Activated CD4-positive, alpha-beta T cell treated with anti-CD3 and anti-CD28 coated beads for 36 hours (primary cell): ENCODE measurements at regions not wholly inside any gene's neighbourhood (a gene's known extent, or its start where the extent isn't known, plus 50 kb on each side); places are given as distances from the start of the nearest gene placed in this dataset.

ENCODE experiments used
- ATAC-seq: fragments of 200-7000 bp; cut with Tn5 transposase; one replicate; pipeline ENCODE4 v1.10.0; 2021; ENCODE audit warnings: mild to moderate bottlenecking, moderate library complexity
- CTCF ChIA-PET: fragments of 350-600 bp; sonication (Branson Sonifier 250); formaldehyde crosslinking; loops from one replicate; lab custom pipeline; 2021; ENCODE audit warnings: antibody characterized with exemption; lab: Charles Lee
- POLR2A ChIA-PET: fragments of 350-600 bp; sonication (Branson Sonifier 250); formaldehyde crosslinking; loops from one replicate; lab custom pipeline; 2021; ENCODE audit warnings: antibody characterized with exemption, inconsistent platforms; lab: Charles Lee
- DNase-seq: peaks from one replicate; pipeline ENCODE4 v3.0.0-alpha.2; 2020
- H3K27ac Mint-ChIP-seq: one replicate; pipeline ENCODE4 v1.8.0; 2021; ENCODE audit warnings: mixed read lengths
- H3K27me3 Mint-ChIP-seq: one replicate; pipeline ENCODE4 v1.8.0; 2021; ENCODE audit warnings: mixed read lengths
- H3K36me3 Mint-ChIP-seq: one replicate; pipeline ENCODE4 v1.8.0; 2021; ENCODE audit warnings: low read depth, mixed read lengths
- H3K4me1 Mint-ChIP-seq: one replicate; pipeline ENCODE4 v1.8.0; 2021; ENCODE audit warnings: mixed read lengths
- H3K4me3 Mint-ChIP-seq: one replicate; pipeline ENCODE4 v1.8.0; 2021; ENCODE audit warnings: mild to moderate bottlenecking, moderate library complexity, mixed read lengths
- H3K9me3 Mint-ChIP-seq: one replicate; pipeline ENCODE4 v1.8.0; 2021; ENCODE audit warnings: low read depth, mixed read lengths
- intact Hi-C, 2 experiments: fragments of 100-400 bp; cut with DNase I in 1 of 2; cut with micrococcal nuclease in 1 of 2; formaldehyde crosslinking; loops; one replicate each; pipeline versions ENCODE4 v1.14.2 to v1.15.1; 2022 to 2024; cut with DNase I, micrococcal nuclease

DNA sequence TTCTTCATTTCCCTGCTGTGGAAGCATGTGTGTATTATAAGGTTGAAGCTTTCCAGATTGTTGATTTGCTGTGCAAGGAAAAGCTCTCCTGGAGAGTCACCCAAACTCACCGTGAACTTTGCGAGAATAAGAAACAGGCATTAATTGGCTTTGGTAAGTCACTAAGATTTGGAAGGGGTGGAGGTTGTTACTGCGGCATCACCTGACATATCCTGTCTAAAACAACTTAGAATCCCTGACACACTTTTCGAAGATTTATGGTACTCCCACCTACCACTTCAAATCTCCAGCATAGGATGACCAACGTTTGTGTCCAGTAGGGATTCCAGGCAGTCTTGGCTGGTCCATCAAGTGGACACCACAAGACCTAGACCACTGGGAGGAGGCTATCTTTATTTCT, 518.3 kb downstream of the MN1 start:
- no peaks in the 10 kb centered on the region for H3K36me3 Mint-ChIP-seq
- DNase-seq: no peak
- no peak for ATAC-seq
- POLR2A ChIA-PET: no interaction called here
- H3K4me3 Mint-ChIP-seq: no peak overlapping the region
- no peak overlapping the region for H3K27ac Mint-ChIP-seq
- H3K9me3 Mint-ChIP-seq: peaks cover 4% of the 10 kb centered on the region
- CTCF ChIA-PET: no interaction called here
- intact Hi-C loops: no loop called here
- no peaks in the 10 kb centered on the region for H3K4me1 Mint-ChIP-seq
- peaks cover 11% of the 10 kb centered on the region for H3K27me3 Mint-ChIP-seq

DNA sequence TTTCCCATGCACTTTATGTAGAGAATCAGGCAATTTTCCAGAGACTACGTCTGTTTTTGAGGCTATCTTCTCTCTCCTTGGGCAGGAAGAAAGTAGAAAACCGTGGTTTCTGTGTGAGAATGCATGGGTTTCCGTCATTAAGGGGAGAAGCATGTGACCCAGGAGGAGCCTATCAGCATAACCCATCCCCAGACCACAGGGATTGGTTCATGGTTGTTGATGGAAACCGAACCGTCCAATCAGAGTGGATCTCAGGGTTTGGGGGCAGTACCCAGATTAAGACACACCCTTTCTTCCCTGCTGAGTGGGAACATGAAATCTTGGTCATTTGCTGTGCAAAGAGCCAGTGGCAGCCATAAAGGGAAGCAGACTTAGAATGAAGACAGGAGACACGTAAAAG, 517.8 kb downstream of the MN1 start:
- Mint-ChIP-seq H3K36me3 (no peaks in the 10 kb centered on the region), H3K9me3 (peaks cover 4% of the 10 kb centered on the region), H3K4me3 (no peak overlapping the region), H3K27me3 (peaks cover 10% of the 10 kb centered on the region), H3K4me1 (no peaks in the 10 kb centered on the region), H3K27ac (no peak overlapping the region)
- ATAC-seq: no peak
- POLR2A ChIA-PET: no interaction called here
- CTCF ChIA-PET: no interaction called here
- intact Hi-C loops: no loop called here
- no peak for DNase-seq

DNA sequence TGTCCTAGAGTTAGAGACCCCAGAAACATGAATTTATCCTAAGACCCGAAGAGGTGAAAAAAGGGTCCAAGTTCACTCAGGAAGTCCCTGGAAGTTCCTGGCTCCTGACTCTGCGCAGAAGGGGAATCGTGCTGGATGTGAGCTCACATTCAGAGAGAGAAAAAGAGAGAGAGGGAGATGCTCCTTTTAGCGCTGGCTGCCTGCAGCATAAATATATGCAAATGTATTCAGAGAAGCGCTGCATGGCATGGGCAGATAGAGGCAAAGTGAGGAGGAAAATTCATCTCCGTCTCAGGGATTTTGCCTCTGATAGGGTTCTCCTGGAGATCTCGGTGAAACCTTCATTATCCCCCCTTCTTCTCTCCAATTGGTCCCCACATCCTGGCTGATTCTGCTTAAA, 517.2 kb downstream of the MN1 start:
- intact Hi-C loops: no loop called here
- H3K27me3 Mint-ChIP-seq: peaks cover 8% of the 10 kb centered on the region
- no peaks in the 10 kb centered on the region for H3K36me3 Mint-ChIP-seq
- ATAC-seq (no peak), DNase-seq (no peak)
- ChIA-PET CTCF (no interaction called here), POLR2A (no interaction called here)
- H3K9me3 Mint-ChIP-seq: peaks cover 4% of the 10 kb centered on the region
- H3K4me1 Mint-ChIP-seq: no peaks in the 10 kb centered on the region
- no peak overlapping the region for H3K27ac Mint-ChIP-seq
- H3K4me3 Mint-ChIP-seq: no peak overlapping the region

- H3K4me3 Mint-ChIP-seq: no peak overlapping the region
- intact Hi-C loops: no loop called here
- DNase-seq (no peak), ATAC-seq (no peak)
- no peak overlapping the region for H3K27ac Mint-ChIP-seq
- peaks cover 3% of the 10 kb centered on the region for H3K9me3 Mint-ChIP-seq
- POLR2A ChIA-PET: no interaction called here
- no peaks in the 10 kb centered on the region for H3K36me3 Mint-ChIP-seq
- H3K27me3 Mint-ChIP-seq: peaks cover 5% of the 10 kb centered on the region
- no peaks in the 10 kb centered on the region for H3K4me1 Mint-ChIP-seq
- CTCF ChIA-PET: no interaction called here
These were observed 514.8 kb downstream of the MN1 start for GRCh38 chr22:27286711-27287110.

DNA sequence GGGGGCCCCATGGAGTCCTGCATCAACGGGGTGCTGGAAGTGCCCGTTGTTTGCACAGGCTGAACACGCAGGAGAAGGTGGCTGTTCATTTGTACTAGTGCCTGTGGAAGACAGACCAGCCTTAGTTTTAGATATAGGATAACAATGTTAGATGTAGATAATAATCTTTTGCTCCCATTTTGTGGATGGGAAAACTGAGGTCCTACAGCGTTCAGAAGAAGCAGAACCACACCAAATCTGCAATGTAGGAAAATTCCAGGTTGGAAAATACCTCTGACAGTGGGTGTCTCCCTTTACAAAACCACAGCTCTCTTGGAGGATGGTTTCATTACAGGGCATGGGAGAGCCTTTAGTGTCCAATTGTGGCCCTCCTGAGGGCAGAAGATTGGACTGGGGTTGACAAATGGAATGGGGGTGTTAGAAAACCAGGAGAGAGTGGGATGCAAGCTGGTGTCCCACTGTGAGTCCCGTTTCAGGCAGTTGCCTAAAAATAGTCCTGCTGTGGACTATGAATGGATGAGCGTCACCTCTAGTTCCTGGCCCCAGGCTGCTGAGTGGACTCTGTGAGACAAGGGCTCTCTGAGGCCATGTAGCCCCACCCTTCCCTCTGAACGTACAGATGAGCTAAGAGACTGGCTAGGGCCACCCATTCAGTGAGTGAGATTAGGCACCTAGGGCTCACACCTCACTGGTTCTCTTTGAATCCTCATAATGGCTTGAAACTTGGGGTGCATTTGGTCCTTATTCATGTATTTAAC, 508.8 kb downstream of the MN1 start:
- no peak overlapping the region for H3K4me3 Mint-ChIP-seq
- H3K27me3 Mint-ChIP-seq: peaks cover 23% of the 10 kb centered on the region
- H3K9me3 Mint-ChIP-seq: no peaks in the 10 kb centered on the region
- POLR2A ChIA-PET: no interaction called here
- DNase-seq: no peak
- H3K27ac Mint-ChIP-seq: no peak overlapping the region
- ATAC-seq: no peak
- CTCF ChIA-PET: no interaction called here
- no peaks in the 10 kb centered on the region for H3K4me1 Mint-ChIP-seq
- intact Hi-C loops: no loop called here
- no peaks in the 10 kb centered on the region for H3K36me3 Mint-ChIP-seq

GRCh38 chr22:27293721-27294445, 507.7 kb downstream of the MN1 start:
- ChIA-PET CTCF (interaction anchor here (0.7 kb wide), 1 partner anchor 187 kb away, joined by 4 read pairs; no protein-coding TSS in a partner anchor), POLR2A (no interaction called here)
- intact Hi-C loops: no loop called here
- H3K27me3 Mint-ChIP-seq: peaks cover 31% of the 10 kb centered on the region
- no peak for ATAC-seq
- no peak overlapping the region for H3K27ac Mint-ChIP-seq
- no peak for DNase-seq
- no peaks in the 10 kb centered on the region for H3K4me1 Mint-ChIP-seq
- no peaks in the 10 kb centered on the region for H3K9me3 Mint-ChIP-seq
- H3K4me3 Mint-ChIP-seq: no peak overlapping the region
- H3K36me3 Mint-ChIP-seq: no peaks in the 10 kb centered on the region

DNA sequence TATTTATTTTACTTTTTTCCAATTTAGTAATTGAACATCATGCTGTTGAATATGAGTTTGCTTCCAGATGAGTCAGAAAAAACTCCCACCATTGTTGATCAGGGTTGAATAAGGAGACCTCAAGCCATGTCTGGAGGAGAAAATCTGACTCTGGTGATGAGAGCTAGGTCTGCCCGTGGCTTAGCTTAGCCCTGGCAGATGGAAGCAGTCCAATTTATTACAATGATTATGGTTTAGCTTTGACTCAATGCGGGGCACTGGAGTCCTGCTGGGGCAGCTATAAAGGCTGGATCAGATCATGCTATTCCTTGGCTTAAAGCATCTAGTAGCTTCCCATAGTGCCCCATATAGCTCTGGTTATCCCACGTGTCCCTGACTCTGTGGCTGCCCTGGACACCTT, 506.5 kb downstream of the MN1 start:
- Mint-ChIP-seq H3K4me1 (no peaks in the 10 kb centered on the region), H3K36me3 (no peaks in the 10 kb centered on the region), H3K9me3 (no peaks in the 10 kb centered on the region), H3K27ac (no peak overlapping the region), H3K27me3 (peaks cover 38% of the 10 kb centered on the region), H3K4me3 (no peak overlapping the region)
- POLR2A ChIA-PET: no interaction called here
- DNase-seq (no peak), ATAC-seq (no peak)
- intact Hi-C loops: no loop called here
- CTCF ChIA-PET: interaction anchor here (0.6 kb wide), 1 partner anchor 130 kb away, joined by 3 read pairs; no protein-coding TSS in a partner anchor

DNA sequence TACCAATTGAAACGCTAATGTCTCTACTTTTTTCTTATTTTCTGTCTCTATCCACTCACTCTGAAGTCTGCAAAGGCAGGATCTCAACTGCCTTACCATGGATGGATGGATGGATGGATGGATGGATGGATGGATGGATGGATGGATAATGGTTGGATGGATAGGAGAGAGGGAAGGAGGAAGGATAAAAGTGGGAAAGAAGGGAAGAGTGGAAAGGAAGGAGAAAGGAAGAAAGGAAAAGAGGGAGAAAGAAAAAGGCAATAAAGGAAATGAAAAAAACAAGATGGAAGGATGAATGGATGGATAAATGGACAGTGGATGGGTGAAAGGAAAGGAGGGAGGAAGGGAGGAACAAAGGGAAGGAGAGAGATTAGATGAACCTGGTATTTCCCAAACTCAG, 506.0 kb downstream of the MN1 start:
- Mint-ChIP-seq H3K9me3 (no peaks in the 10 kb centered on the region), H3K36me3 (no peaks in the 10 kb centered on the region), H3K27me3 (peaks cover 38% of the 10 kb centered on the region), H3K4me3 (no peak overlapping the region), H3K27ac (no peak overlapping the region), H3K4me1 (no peaks in the 10 kb centered on the region)
- no peak for DNase-seq
- intact Hi-C loops: no loop called here
- no peak for ATAC-seq
- CTCF ChIA-PET: interaction anchor here (0.5 kb wide), 1 partner anchor 503 kb away, joined by 3 read pairs; no protein-coding TSS in a partner anchor
- POLR2A ChIA-PET: no interaction called here

DNA sequence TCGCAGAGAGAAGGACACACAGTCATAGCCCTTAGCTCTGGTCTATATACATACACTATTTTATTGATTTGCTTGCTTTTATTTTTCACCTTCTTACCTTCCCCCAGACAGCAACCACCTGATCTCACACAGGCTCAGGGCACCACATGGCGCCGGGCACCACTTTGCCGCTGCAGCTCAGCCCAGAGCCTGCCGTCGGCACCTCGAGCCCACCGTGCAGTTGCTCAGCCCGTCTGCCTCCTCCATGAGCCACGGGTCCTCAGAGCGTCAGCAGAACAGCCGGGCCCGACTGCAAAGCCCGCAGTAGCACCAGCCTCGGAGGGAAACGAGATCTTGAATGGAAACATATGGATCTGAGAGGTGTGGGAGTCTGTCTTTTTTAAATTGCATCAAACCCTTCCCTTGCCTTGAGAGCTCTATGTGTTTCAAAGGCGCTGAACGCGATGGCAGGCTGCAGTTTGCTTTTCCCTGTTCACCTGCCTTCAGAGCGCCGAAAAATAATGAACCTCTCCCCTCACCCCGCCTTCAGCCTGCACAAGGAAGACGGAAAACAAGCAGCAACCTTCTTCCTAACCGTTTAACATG, 505.4 kb downstream of the MN1 start:
- H3K36me3 Mint-ChIP-seq: no peaks in the 10 kb centered on the region
- POLR2A ChIA-PET: no interaction called here
- ATAC-seq: no peak

DNA sequence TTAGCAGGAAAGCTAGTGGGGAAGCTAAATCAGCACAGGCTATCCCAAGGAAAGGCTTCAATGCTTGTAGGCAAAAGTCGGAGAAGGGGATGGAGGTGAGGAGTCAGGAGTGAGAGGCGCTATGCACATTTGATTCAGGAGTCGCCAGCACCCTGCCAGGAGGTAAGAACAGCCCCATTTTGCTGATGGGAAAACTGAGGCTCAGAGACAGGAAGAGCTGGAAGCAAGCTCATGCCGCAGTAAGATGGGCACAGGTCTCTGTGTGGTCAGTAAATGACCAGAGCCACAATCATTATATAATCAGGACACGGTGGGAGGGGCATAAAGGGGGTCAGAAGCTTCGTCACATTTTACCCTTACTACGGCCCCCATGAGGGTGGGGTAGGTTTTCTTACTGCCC, 504.4 kb downstream of the MN1 start:
- CTCF ChIA-PET: interaction anchor here (0.6 kb wide), 1 partner anchor 191 kb away, joined by 4 read pairs; no protein-coding TSS in a partner anchor
- ATAC-seq: no peak
- H3K4me3 Mint-ChIP-seq: no peak overlapping the region
- no peaks in the 10 kb centered on the region for H3K36me3 Mint-ChIP-seq
- POLR2A ChIA-PET: no interaction called here
- H3K9me3 Mint-ChIP-seq: no peaks in the 10 kb centered on the region
- no peak for DNase-seq
- H3K27ac Mint-ChIP-seq: no peak overlapping the region
- no peaks in the 10 kb centered on the region for H3K4me1 Mint-ChIP-seq
- peaks cover 41% of the 10 kb centered on the region for H3K27me3 Mint-ChIP-seq
- intact Hi-C loops: no loop called here

More for the DNA sequence above, 505.4 kb downstream of the MN1 start:
- Mint-ChIP-seq H3K27ac (no peak overlapping the region), H3K4me1 (no peaks in the 10 kb centered on the region), H3K27me3 (peaks cover 38% of the 10 kb centered on the region), H3K9me3 (no peaks in the 10 kb centered on the region), H3K4me3 (no peak overlapping the region)
- intact Hi-C loops: no loop called here
- no peak for DNase-seq
- CTCF ChIA-PET: interaction anchor here (0.5 kb wide), 1 partner anchor 504 kb away, joined by 3 read pairs; no protein-coding TSS in a partner anchor

- DNase-seq: no peak
- CTCF ChIA-PET: no interaction called here
These were observed 503.2 kb downstream of the MN1 start for GRCh38 chr22:27298332-27298731.

More at GRCh38 chr22:27298332-27298731, 503.2 kb downstream of the MN1 start:
- intact Hi-C loops: no loop called here
- Mint-ChIP-seq H3K4me3 (no peak overlapping the region), H3K4me1 (no peaks in the 10 kb centered on the region), H3K9me3 (no peaks in the 10 kb centered on the region), H3K27me3 (peaks cover 41% of the 10 kb centered on the region), H3K27ac (no peak overlapping the region), H3K36me3 (no peaks in the 10 kb centered on the region)
- POLR2A ChIA-PET: no interaction called here
- ATAC-seq: no peak
